ENCODE measurements at regions not wholly inside any gene's neighbourhood (a gene's known extent, or its start where the extent isn't known, plus 50 kb on each side); places are given as distances from the start of the nearest gene placed in this dataset.

DNA sequence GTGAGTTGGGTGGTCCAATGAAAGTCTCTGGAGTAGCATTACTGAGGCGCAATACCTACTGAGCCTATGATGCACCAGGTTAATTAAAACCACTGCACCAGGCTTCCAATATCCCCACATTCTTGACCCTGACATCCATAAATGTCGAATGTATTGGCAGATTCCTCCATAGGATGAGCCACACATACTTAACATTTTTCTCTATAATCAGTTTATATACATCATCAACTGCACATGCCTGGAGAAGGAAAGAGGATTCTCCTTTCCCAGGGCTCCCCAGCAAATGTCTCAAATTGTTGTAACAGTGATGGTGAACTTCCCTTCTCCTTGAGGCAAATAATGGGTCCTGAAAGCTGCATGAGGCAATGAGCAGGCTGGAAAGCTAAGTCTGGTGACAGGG is 82.3 kb upstream of the LPP start:
- no peak for TF ChIP-seq TCF7L2 (IDR thresholded peaks at IDR 0.05; ENCODE audit: borderline replicate concordance, low read depth, low read length)
- TF ChIP-seq ZNF561 (tag by site-specific recombination; IDR thresholded peaks at IDR 0.05; ENCODE audit: borderline replicate concordance): no peak
- no peak for TF ChIP-seq ZNF610 (tag by site-specific recombination; IDR thresholded peaks at IDR 0.05; ENCODE audit: borderline replicate concordance)
- TF ChIP-seq, protein P1, sequence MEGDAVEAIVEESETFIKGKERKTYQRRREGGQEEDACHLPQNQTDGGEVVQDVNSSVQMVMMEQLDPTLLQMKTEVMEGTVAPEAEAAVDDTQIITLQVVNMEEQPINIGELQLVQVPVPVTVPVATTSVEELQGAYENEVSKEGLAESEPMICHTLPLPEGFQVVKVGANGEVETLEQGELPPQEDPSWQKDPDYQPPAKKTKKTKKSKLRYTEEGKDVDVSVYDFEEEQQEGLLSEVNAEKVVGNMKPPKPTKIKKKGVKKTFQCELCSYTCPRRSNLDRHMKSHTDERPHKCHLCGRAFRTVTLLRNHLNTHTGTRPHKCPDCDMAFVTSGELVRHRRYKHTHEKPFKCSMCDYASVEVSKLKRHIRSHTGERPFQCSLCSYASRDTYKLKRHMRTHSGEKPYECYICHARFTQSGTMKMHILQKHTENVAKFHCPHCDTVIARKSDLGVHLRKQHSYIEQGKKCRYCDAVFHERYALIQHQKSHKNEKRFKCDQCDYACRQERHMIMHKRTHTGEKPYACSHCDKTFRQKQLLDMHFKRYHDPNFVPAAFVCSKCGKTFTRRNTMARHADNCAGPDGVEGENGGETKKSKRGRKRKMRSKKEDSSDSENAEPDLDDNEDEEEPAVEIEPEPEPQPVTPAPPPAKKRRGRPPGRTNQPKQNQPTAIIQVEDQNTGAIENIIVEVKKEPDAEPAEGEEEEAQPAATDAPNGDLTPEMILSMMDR (tag by site-specific recombination; IDR thresholded peaks at IDR 0.05): no peak
- no peak for TF ChIP-seq GLI4 (tag by site-specific recombination; IDR thresholded peaks at IDR 0.05)
- TF ChIP-seq ZNF354C (tag by site-specific recombination; IDR thresholded peaks at IDR 0.05; ENCODE audit: borderline replicate concordance, low read depth): no peak
- TF ChIP-seq ZNF366 (tag by site-specific recombination; conservative IDR thresholded peaks at IDR 0.05): no peak
- no peak for TF ChIP-seq ZNF768 (tag by site-specific recombination; IDR thresholded peaks at IDR 0.05)
- TF ChIP-seq MEIS1 (CRISPR knock-in tag; IDR thresholded peaks at IDR 0.05; ENCODE audit: borderline replicate concordance): no peak
- TF ChIP-seq KLF16 (tag by site-specific recombination; IDR thresholded peaks at IDR 0.05): no peak
- TF ChIP-seq, protein P2, sequence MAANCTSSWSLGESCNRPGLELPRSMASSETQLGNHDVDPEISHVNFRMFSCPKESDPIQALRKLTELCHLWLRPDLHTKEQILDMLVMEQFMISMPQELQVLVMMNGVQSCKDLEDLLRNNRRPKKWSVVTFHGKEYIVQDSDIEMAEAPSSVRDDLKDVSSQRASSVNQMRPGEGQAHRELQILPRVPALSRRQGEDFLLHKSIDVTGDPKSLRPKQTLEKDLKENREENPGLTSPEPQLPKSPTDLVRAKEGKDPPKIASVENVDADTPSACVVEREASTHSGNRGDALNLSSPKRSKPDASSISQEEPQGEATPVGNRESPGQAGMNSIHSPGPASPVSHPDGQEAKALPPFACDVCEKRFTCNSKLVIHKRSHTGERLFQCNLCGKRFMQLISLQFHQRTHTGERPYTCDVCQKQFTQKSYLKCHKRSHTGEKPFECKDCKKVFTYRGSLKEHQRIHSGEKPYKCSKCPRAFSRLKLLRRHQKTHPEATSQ (tag by site-specific recombination; IDR thresholded peaks at IDR 0.05): no peak
- no peak for TF ChIP-seq ZNF776 (tag by site-specific recombination; IDR thresholded peaks at IDR 0.05; ENCODE audit: borderline replicate concordance)

Measured in HEK293 (cell line).